Mucosa of descending colon (tissue), 3 donors: ENCODE measurements at regions not wholly inside any gene's neighbourhood (a gene's known extent, or its start where the extent isn't known, plus 50 kb on each side); places are given as distances from the start of the nearest gene placed in this dataset.
"Not testable (repeated sequence)": the region's sequence is repeated elsewhere in the genome, so short reads cannot be mapped to it uniquely, and the experiment has no call there.

Experiments
- ATAC-seq: fragments of 200-7000 bp; cut with Tn5 transposase; one replicate; pipeline ENCODE4 v1.9.1; 2020; ENCODE audit warnings: mild to moderate bottlenecking, moderate library complexity
- DNase-seq, 3 donors: peaks; one replicate each; pipeline ENCODE4 v3.0.0-alpha.2; 2020
- H3K36me3 ChIP-seq: fragments of 200-600 bp; one replicate; pipeline ENCODE4 v1.8.0; 2021; ENCODE audit warnings: low read depth, mild to moderate bottlenecking
- H3K4me1 ChIP-seq: fragments of 200-600 bp; one replicate; pipeline ENCODE4 v1.8.0; 2021; ENCODE audit warnings: low read depth, mild to moderate bottlenecking
- H3K4me3 ChIP-seq: fragments of 200-600 bp; one replicate; pipeline ENCODE4 v1.8.0; 2021; ENCODE audit warnings: mild to moderate bottlenecking
- H3K9me3 ChIP-seq: fragments of 200-600 bp; one replicate; pipeline ENCODE4 v1.8.0; 2021; ENCODE audit warnings: mild to moderate bottlenecking
- intact Hi-C, 2 donors: fragments of 100-400 bp; cut with DNase I in 1 of 2; cut with micrococcal nuclease in 1 of 2; formaldehyde crosslinking; loops; one replicate each; pipeline versions ENCODE4 v1.11.0 to v1.11.1; 2022; cut with DNase I, micrococcal nuclease
- TF ChIP-seq, protein P1 (sequence below): fragments of 200-600 bp; IDR thresholded peaks from one replicate; pipeline ENCODE4 v1.8.0; 2022; ENCODE audit warnings: antibody characterized with exemption, mild to moderate bottlenecking
- donor health status: DM: no; HTN: no; CAD: no; lungs with moderate emphysema.
- donor health status: DM: no; HTN: no; CAD: no.
- donor health status: DM: no; HTN: yes; CAD: no.

DNA sequence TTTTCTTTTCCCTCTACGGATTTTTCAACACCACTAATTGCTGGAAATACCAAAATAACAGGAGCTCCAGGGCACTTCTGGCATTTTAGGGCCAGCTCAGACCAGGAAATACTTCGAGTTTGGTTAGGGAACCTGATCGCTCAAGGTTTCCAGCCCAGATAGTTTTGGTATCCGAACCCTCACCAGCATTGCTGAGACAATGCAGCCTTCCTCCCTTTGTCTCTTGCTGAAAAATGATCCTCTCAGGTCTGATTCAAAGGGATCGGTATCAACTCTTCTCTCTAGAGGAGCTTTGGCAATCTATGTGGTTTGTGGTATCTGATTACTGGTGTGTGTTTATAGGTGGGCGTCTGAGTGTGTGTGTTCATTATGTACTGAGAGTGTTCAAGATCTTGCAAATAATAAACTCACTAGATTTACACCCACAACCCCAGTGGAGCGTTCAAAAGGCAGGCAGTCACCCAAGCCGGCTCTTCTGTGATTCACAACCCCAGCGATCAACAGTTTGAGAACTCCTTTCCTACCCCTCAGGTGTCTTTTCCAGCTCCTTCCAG lies 122.8 kb upstream of the EGFLAM start:
- TF ChIP-seq, protein P1, sequence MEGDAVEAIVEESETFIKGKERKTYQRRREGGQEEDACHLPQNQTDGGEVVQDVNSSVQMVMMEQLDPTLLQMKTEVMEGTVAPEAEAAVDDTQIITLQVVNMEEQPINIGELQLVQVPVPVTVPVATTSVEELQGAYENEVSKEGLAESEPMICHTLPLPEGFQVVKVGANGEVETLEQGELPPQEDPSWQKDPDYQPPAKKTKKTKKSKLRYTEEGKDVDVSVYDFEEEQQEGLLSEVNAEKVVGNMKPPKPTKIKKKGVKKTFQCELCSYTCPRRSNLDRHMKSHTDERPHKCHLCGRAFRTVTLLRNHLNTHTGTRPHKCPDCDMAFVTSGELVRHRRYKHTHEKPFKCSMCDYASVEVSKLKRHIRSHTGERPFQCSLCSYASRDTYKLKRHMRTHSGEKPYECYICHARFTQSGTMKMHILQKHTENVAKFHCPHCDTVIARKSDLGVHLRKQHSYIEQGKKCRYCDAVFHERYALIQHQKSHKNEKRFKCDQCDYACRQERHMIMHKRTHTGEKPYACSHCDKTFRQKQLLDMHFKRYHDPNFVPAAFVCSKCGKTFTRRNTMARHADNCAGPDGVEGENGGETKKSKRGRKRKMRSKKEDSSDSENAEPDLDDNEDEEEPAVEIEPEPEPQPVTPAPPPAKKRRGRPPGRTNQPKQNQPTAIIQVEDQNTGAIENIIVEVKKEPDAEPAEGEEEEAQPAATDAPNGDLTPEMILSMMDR = no peak
- H3K9me3 ChIP-seq = no peaks in the 10 kb centered on the region
- DNase-seq = no peak
- no peak overlapping the region for H3K4me3 ChIP-seq
- H3K36me3 ChIP-seq = no peaks in the 10 kb centered on the region
- H3K4me1 ChIP-seq = no peaks in the 10 kb centered on the region
- intact Hi-C loops = no loop called here
- ATAC-seq = no peak

DNA sequence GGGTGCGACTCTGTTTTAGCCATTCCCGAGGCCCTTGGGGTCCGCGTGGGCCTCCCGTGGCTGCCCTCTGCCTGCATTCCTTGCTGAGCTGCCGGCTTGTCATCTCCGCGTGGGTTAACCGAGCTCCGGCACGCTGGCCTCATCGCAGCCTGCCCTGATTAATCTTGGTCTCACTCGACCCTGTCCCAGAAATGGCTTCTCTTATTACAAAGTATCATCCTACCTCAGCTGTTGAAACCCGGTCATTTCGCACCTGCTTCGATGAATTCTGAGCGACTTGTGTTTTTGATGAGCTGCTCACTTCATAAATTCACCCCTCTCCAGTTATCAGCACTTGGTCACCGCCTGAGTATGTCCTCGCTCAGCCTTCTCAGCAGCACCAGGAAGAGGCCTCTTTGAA lies 123.5 kb upstream of the EGFLAM start:
- Histone ChIP-seq H3K4me1 (no peaks in the 10 kb centered on the region), H3K4me3 (no peak overlapping the region), H3K36me3 (no peaks in the 10 kb centered on the region), H3K9me3 (no peaks in the 10 kb centered on the region)
- DNase-seq (no peak), ATAC-seq (no peak)
- intact Hi-C loops = no loop called here
- TF ChIP-seq, protein P1 = no peak

DNA sequence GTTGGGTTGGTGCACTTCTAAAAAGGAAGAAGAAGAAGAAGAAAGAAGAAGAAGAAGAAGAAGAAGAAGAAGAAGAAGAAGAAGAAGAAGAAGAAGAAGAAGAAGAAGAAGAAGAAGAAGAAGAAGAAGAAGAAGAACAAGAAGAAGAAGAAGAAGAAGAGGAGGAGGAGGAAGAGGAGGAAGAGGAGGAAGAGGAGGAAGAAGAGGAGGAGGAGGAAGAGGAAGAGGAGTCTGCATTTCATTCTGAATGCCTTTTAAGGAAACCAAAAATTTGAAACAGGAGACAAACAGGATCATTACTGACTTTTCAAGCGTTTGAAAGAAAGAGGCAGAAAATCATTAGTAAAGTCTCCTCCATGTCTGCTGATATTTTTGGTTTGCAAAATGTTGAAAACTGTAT lies 124.1 kb upstream of the EGFLAM start:
- DNase-seq, H3K4me1 ChIP-seq, H3K9me3 ChIP-seq, ATAC-seq, H3K36me3 ChIP-seq, intact Hi-C loops, H3K4me3 ChIP-seq: not testable (repeated sequence)

DNA sequence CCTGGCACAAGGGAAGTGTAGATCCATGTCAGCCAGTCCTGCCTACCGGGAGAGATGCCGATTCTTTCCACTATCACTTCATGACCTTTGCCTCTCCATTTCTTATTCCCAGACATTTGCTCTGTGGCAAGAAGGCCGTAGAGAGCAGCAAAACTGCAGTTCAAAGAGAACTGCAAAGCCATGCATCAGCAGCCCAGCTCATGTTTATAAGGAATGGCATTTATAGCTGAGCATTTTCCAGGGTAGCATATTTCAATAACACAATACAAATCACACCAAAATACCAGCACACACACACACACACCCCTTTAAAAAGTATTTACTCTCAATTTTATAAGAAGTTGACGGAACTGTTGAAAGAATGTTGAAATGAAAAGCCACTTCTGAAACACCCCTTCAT lies 126.7 kb upstream of the EGFLAM start:
- no peaks in the 10 kb centered on the region for H3K36me3 ChIP-seq
- no peaks in the 10 kb centered on the region for H3K9me3 ChIP-seq
- no peaks in the 10 kb centered on the region for H3K4me1 ChIP-seq
- no peak for ATAC-seq
- DNase-seq = no peak
- H3K4me3 ChIP-seq = no peak overlapping the region
- TF ChIP-seq, protein P1 = no peak
- intact Hi-C loops = no loop called here

DNA sequence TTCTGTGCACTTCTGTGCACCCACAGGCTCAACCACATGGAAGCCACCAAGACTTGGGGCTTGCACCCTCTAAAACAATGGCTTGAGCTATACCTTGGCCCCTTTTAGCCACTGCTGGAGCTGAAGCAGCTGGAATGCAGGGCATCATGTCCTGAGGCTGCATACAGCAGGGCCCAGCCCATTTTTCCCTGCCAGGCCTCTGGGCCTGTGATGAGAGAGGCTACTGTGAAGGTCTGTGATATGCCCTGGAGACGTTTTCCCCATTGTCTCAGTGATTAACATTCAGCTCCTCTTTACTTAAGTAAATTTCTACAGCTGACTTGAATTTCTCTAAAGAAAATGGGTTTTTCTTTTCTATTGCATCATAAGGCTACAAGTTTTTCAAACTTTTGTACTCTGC lies 134.0 kb upstream of the EGFLAM start:
- TF ChIP-seq, protein P1 = no peak
- intact Hi-C loops = no loop called here
- DNase-seq (no peak), ATAC-seq (no peak)
- no peaks in the 10 kb centered on the region for H3K4me1 ChIP-seq
- H3K36me3 ChIP-seq = no peaks in the 10 kb centered on the region
- H3K9me3 ChIP-seq = no peaks in the 10 kb centered on the region
- H3K4me3 ChIP-seq = no peak overlapping the region

DNA sequence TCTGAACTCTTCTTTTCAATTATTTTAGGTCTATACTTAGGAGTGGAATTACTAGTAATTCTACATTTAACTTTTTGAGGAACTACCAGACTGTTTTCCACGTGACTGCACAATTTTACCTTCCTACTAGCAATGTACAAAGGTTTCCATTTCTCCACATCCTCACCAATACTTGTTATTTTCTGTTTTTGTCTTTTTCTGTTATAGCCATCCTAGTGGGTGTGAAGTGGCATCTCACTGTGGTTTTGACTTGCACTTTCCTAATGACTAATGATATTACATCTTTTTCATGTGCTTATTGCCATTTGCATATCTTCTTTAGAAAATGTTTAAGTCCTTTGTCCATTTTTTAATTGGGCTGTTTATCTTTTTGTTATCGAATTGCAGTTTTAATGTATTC lies 136.9 kb upstream of the EGFLAM start:
- no peak for ATAC-seq
- TF ChIP-seq, protein P1 = no peak
- intact Hi-C loops = no loop called here
- no peaks in the 10 kb centered on the region for H3K9me3 ChIP-seq
- H3K4me3 ChIP-seq = no peak overlapping the region
- H3K36me3 ChIP-seq = no peaks in the 10 kb centered on the region
- no peaks in the 10 kb centered on the region for H3K4me1 ChIP-seq
- no peak for DNase-seq
